HepG2 (cell line): ENCODE measurements at regions not wholly inside any gene's neighbourhood (a gene's known extent, or its start where the extent isn't known, plus 50 kb on each side); places are given as distances from the start of the nearest gene placed in this dataset.

Experiments
- CEBPG ChIP-seq: IDR thresholded peaks from 2 replicates; pipeline ENCODE4 v1.6.1; 2016
- FOXP1 ChIP-seq, 2 experiments: fragments of 450-650 bp in 1 of 2; IDR thresholded peaks; 2 replicates each; pipeline ENCODE4 v1.6.1; 2017 to 2018; ENCODE audit warnings: antibody characterized with exemption in 1 of 2

- TF ChIP-seq FOXP1 (IDR thresholded peaks at IDR 0.05) (no peak), FOXP1 (CRISPR knock-in tag; IDR thresholded peaks at IDR 0.05) (no peak), CEBPG (CRISPR knock-in tag) (no peak)
These were observed 387.5 kb upstream of the TMPO start for GRCh38 chr12:98127854-98128253.
